Esophagus squamous epithelium (tissue), 5 donors: ENCODE measurements at regions not wholly inside any gene's neighbourhood (a gene's known extent, or its start where the extent isn't known, plus 50 kb on each side); places are given as distances from the start of the nearest gene placed in this dataset.

ENCODE experiments used
- DNase-seq: peaks from one replicate; lab custom pipeline; 2025; lab: John Stamatoyannopoulos, UW
- H3K27ac ChIP-seq, 4 donors: fragments of 200-600 bp; sonication (generic); one replicate each; pipeline ENCODE4 v1.5.1; 2016 to 2019; ENCODE audit warnings: mild to moderate bottlenecking in 1 of 4
- H3K27me3 ChIP-seq, 4 donors: fragments of 200-600 bp; sonication (generic); 1 replicate in 3 of 4; 2 replicates in 1 of 4; pipeline versions ENCODE4 v1.5.1 to v1.6.0; 2017 to 2021; ENCODE audit warnings: antibody characterized with exemption in 1 of 4
- H3K36me3 ChIP-seq, 3 donors: fragments of 200-600 bp; sonication (generic); one replicate each; pipeline ENCODE4 v1.5.1; 2016 to 2019
- H3K4me1 ChIP-seq, 3 donors: fragments of 200-600 bp; sonication (generic); one replicate each; pipeline ENCODE4 v1.5.1; 2017 to 2019
- H3K4me3 ChIP-seq, 4 donors: fragments of 200-600 bp; sonication (generic); 1 replicate in 3 of 4; 2 replicates in 1 of 4; pipeline ENCODE4 v1.5.1; 2016 to 2019; ENCODE audit warnings: mild to moderate bottlenecking in 2 of 4, moderate library complexity in 1 of 4
- H3K9me3 ChIP-seq, 3 donors: fragments of 200-600 bp; sonication (generic); one replicate each; pipeline ENCODE4 v1.5.1; 2016 to 2019
- CTCF ChIP-seq, 6 experiments: fragments of 450-650 bp in 4 of 6; fragments of 200-600 bp in 2 of 6; sonication (generic) in 2 of 6; IDR thresholded peaks; one replicate each; pipeline ENCODE4 v1.5.1; 2016 to 2019; ENCODE audit warnings: antibody characterized with exemption in 6 of 6, mild to moderate bottlenecking in 4 of 6, moderate library complexity in 4 of 6
- POLR2A ChIP-seq, 4 donors: fragments of 450-650 bp; IDR thresholded peaks; one replicate each; pipeline ENCODE4 v1.6.1; 2017; ENCODE audit warnings: antibody characterized with exemption in 4 of 4, mild to moderate bottlenecking in 4 of 4, moderate library complexity in 3 of 4
- WGBS, 2 donors: methylation state at CpG; one replicate each; pipeline ENCODE4 v1.1.5; 2018; 5-methylcytosine and 5-hydroxymethylcytosine counted together
- intact Hi-C: fragments of 100-400 bp; cut with DNase I; formaldehyde crosslinking; loops from one replicate; pipeline ENCODE4 v1.15.0; 2022
- donor health status: DM: yes; HTN: yes; CAD: no.

GRCh38 chr5:41649659-41650058 is 139.3 kb upstream of the PLCXD3 start:
- no peak for TF ChIP-seq CTCF (IDR thresholded peaks at IDR 0.05)
- no peak for TF ChIP-seq POLR2A (IDR thresholded peaks at IDR 0.05)
- WGBS, 2 donors: 54 to 61% methylated on average over 3 of the region's 3 CpGs
- Histone ChIP-seq H3K27ac (no peak overlapping the region), H3K4me1 (no peaks in the 10 kb centered on the region), H3K36me3 (no peaks in the 10 kb centered on the region), H3K27me3 (no peaks in the 10 kb centered on the region), H3K9me3 (no peaks in the 10 kb centered on the region), H3K4me3 (no peak overlapping the region)
- no peak for DNase-seq
- intact Hi-C loops: no loop called here

DNA sequence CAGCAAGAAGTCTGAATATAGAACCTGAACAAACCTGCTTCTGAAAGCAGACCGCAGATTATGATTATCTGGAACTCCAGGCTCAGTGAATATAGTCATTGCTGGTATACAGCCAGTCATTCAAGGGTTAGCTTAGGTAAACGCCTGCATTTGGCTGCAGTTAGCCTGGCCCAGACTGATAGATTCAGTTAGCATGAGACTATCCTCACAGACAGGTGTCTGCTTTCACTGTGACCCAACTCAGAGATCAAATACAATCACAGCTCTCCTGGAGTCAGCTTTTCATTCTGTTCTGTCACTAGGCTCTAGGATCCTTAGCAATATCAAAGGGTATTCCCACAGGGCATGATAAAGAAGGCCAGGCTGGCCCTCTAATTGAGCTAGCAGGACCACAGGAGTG is 138.6 kb upstream of the PLCXD3 start:
- intact Hi-C loops: no loop called here
- WGBS, 2 donors: 25 to 50% methylated on average over 1 to 2 of the region's 2 CpGs
- no peaks in the 10 kb centered on the region for H3K4me1 ChIP-seq
- H3K9me3 ChIP-seq: no peaks in the 10 kb centered on the region
- no peaks in the 10 kb centered on the region for H3K27me3 ChIP-seq
- no peak for DNase-seq
- TF ChIP-seq POLR2A (IDR thresholded peaks at IDR 0.05) (no peak), CTCF (IDR thresholded peaks at IDR 0.05) (no peak)
- H3K4me3 ChIP-seq: no peak overlapping the region
- H3K27ac ChIP-seq: no peak overlapping the region
- H3K36me3 ChIP-seq: no peaks in the 10 kb centered on the region

DNA sequence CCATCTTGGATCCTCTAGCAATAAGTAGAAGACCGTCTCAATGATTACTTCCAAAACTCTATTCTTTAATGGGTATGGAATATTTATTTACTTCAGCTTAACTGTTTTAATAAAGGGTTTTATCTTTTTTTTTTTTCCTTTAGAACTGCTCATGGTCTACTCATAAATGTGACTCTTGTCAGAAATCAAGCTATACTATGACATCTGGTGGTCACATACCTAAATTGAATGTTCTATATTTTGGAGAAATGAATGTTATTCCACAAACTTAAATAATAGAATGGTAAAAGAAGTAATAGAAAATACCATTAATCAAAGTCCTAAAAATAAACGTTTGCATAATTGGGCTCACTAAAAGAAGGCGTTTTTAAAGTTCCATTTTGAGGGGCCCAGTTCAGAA is 131.2 kb upstream of the PLCXD3 start:
- intact Hi-C loops: no loop called here
- no peaks in the 10 kb centered on the region for H3K27me3 ChIP-seq
- 37 to 48% methylated on average over 3 of the region's 3 CpGs for WGBS, 2 donors
- DNase-seq: no peak
- H3K4me1 ChIP-seq: no peaks in the 10 kb centered on the region
- H3K4me3 ChIP-seq: no peak overlapping the region
- no peak overlapping the region for H3K27ac ChIP-seq
- H3K9me3 ChIP-seq: no peaks in the 10 kb centered on the region
- TF ChIP-seq CTCF (IDR thresholded peaks at IDR 0.05): no peak
- TF ChIP-seq POLR2A (IDR thresholded peaks at IDR 0.05): no peak
- no peaks in the 10 kb centered on the region for H3K36me3 ChIP-seq

DNA sequence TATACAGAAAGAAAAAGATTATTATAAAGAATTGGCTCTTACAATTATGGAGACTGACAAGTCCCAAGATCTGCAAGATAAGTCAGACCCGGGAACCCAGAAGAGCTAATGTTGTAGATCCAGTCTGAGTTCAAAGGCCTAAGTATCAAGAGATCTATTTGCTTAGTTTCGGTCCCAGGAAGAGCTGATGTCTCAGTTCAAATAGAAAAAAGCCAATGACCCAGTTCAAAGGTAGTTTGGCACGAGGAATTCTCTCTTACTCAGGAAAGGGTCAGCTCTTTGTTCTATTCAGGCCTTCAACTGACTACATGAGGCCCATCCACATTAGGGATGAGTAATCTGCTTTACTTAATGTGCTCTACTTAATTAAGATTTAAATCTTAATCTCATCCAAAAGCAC is 128.3 kb upstream of the PLCXD3 start:
- Histone ChIP-seq H3K27me3 (no peaks in the 10 kb centered on the region), H3K4me1 (no peaks in the 10 kb centered on the region), H3K27ac (no peak overlapping the region), H3K4me3 (no peak overlapping the region), H3K9me3 (no peaks in the 10 kb centered on the region), H3K36me3 (no peaks in the 10 kb centered on the region)
- intact Hi-C loops: no loop called here
- no peak for TF ChIP-seq CTCF (IDR thresholded peaks at IDR 0.05)
- no peak for TF ChIP-seq POLR2A (IDR thresholded peaks at IDR 0.05)
- DNase-seq: no peak
- WGBS, 2 donors: 51 to 52% methylated on average over 3 of the region's 3 CpGs

DNA sequence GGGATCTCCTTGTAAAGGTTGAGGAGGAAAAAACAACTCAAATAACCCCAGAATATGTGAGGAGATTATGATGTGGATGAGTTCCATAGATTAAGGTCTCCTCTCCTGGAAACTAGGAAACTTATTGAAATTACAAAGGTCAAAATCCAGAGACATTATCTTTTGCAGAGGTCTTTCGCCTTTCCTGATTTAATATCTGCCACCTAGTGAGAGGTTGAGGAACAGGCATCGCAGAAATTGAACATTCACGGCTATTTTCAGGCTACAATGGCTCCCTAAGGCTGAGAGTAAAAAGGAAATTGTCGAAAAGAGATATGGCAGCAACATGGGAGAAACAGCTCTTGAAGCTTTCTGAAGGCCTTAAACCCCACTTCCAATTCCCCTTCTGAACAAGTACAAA is 127.5 kb upstream of the PLCXD3 start:
- no peak overlapping the region for H3K27ac ChIP-seq
- intact Hi-C loops: no loop called here
- TF ChIP-seq CTCF (IDR thresholded peaks at IDR 0.05) (no peak), POLR2A (IDR thresholded peaks at IDR 0.05) (no peak)
- DNase-seq: no peak
- no peaks in the 10 kb centered on the region for H3K4me1 ChIP-seq
- H3K9me3 ChIP-seq: no peaks in the 10 kb centered on the region
- H3K27me3 ChIP-seq: no peaks in the 10 kb centered on the region
- H3K36me3 ChIP-seq: no peaks in the 10 kb centered on the region
- H3K4me3 ChIP-seq: no peak overlapping the region
- 63 to 76% methylated on average over 4 of the region's 4 CpGs for WGBS, 2 donors
